22Rv1 (cell line): ENCODE measurements at regions not wholly inside any gene's neighbourhood (a gene's known extent, or its start where the extent isn't known, plus 50 kb on each side); places are given as distances from the start of the nearest gene placed in this dataset.

Experiments
- CTCF ChIP-seq: fragments of 450-650 bp; IDR thresholded peaks from 2 replicates; pipeline ENCODE4 v1.5.1; 2017; ENCODE audit warnings: mild to moderate bottlenecking
- ZFX ChIP-seq: fragments of 450-650 bp; IDR thresholded peaks from 2 replicates; pipeline ENCODE4 v1.6.1; 2017; ENCODE audit warnings: antibody characterized with exemption, borderline replicate concordance

DNA sequence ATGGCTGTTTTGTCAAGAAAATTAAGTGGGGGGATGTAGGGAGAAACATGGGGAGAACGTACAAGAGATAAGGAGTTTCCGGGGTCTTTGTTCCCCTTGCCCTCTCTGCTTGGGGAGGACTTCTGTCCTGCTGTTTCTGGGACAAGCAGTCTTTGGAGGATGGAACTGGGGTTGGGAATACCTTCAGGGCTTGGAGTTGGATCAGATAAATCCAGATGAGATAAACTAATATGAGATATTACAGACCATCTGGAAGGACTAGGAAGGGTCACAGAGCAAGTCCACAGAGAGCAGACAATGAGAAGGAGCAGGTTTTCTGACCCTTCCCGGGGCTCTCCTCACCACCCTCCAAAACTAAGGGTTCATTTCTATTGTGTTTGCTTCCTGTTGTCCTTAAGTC lies 237.5 kb downstream of the TSHZ3 start:
- TF ChIP-seq CTCF, result no peak
- TF ChIP-seq ZFX, result no peak
